Gastroesophageal sphincter (tissue), 4 donors: ENCODE measurements at regions not wholly inside any gene's neighbourhood (a gene's known extent, or its start where the extent isn't known, plus 50 kb on each side); places are given as distances from the start of the nearest gene placed in this dataset.

Experiments
- ATAC-seq: fragments of 150-250 bp; one replicate; pipeline ENCODE4 v1.9.1; 2016; ENCODE audit warnings: mild to moderate bottlenecking, moderate library complexity
- H3K27ac ChIP-seq, 4 donors: fragments of 200-600 bp; sonication (generic) in 3 of 4; 1 replicate in 3 of 4; 2 replicates in 1 of 4; pipeline ENCODE4 v1.5.1; 2016 to 2019
- H3K27me3 ChIP-seq: fragments of 200-600 bp; sonication (generic); one replicate; pipeline ENCODE4 v1.5.1; 2019
- H3K36me3 ChIP-seq, 2 donors: fragments of 200-600 bp; sonication (generic); one replicate each; pipeline ENCODE4 v1.5.1; 2019; ENCODE audit warnings: control low read depth in 1 of 2
- H3K4me1 ChIP-seq, 3 donors: fragments of 200-600 bp; sonication (generic); 1 replicate in 2 of 3; 2 replicates in 1 of 3; pipeline ENCODE4 v1.5.1; 2016 to 2019; ENCODE audit warnings: control low read depth in 2 of 3
- H3K4me3 ChIP-seq, 2 donors: fragments of 200-600 bp; sonication (generic); one replicate each; pipeline ENCODE4 v1.5.1; 2019; ENCODE audit warnings: mild to moderate bottlenecking in 1 of 2, moderate library complexity in 1 of 2
- H3K9me3 ChIP-seq, 3 donors: fragments of 200-600 bp; sonication (generic); one replicate each; pipeline ENCODE4 v1.5.1; 2017 to 2019; ENCODE audit warnings: control low read depth in 2 of 3
- EP300 ChIP-seq: sonication (generic); formaldehyde crosslinking; IDR thresholded peaks from one replicate; pipeline ENCODE4 v1.6.1; 2017; ENCODE audit warnings: antibody characterized with exemption, mild to moderate bottlenecking
- POLR2A ChIP-seq, 2 donors: fragments of 450-650 bp; IDR thresholded peaks; one replicate each; pipeline ENCODE4 v1.6.1; 2017; ENCODE audit warnings: antibody characterized with exemption in 2 of 2, mild to moderate bottlenecking in 2 of 2, moderate library complexity in 1 of 2
- POLR2AphosphoS5 ChIP-seq: sonication (generic); formaldehyde crosslinking; IDR thresholded peaks from one replicate; pipeline ENCODE4 v1.6.1; 2017; ENCODE audit warnings: antibody characterized with exemption
- WGBS, 2 donors: methylation state at CpG; one replicate each; pipeline ENCODE4 v1.1.5; 2018; ENCODE audit warnings: low coverage in 1 of 2; 5-methylcytosine and 5-hydroxymethylcytosine counted together
- TF ChIP-seq, protein P1 (sequence below), 4 experiments: fragments of 200-600 bp in 2 of 4; fragments of 450-650 bp in 2 of 4; sonication (generic) in 1 of 4; IDR thresholded peaks; one replicate each; pipeline ENCODE4 v1.5.1; 2017 to 2019; ENCODE audit warnings: antibody characterized with exemption in 4 of 4, mild to moderate bottlenecking in 2 of 4, moderate library complexity in 2 of 4

DNA sequence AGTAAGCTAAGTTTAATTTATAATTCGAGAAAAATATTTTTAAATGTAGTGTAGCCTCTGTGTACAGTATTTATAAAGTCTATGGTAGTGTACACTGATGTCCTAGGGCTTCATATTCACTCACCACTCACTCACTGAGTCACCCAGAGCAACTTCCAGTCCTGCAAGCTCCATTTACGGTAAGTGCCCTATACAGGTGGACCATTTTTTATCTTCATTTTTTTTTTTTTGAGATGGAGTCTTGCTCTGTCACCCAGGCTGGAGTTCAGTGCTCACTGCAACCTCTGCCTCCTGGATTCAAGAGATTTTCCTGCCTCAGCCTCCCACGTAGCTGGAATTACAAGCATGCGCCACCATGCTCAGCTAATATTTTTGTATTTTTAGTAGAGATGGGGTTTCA, 104.2 kb downstream of the PDCL3 start:
- 42 to 59% methylated on average over 2 to 4 of the region's 4 CpGs for WGBS, 2 donors
- no peak overlapping the region for H3K27ac ChIP-seq
- no peak for ATAC-seq
- no peaks in the 10 kb centered on the region for H3K9me3 ChIP-seq
- no peaks in the 10 kb centered on the region for H3K27me3 ChIP-seq
- H3K36me3 ChIP-seq = no peaks in the 10 kb centered on the region
- no peak overlapping the region for H3K4me3 ChIP-seq
- no peak for TF ChIP-seq POLR2A (IDR thresholded peaks at IDR 0.05)
- TF ChIP-seq EP300 = no peak
- no peaks in the 10 kb centered on the region for H3K4me1 ChIP-seq

DNA sequence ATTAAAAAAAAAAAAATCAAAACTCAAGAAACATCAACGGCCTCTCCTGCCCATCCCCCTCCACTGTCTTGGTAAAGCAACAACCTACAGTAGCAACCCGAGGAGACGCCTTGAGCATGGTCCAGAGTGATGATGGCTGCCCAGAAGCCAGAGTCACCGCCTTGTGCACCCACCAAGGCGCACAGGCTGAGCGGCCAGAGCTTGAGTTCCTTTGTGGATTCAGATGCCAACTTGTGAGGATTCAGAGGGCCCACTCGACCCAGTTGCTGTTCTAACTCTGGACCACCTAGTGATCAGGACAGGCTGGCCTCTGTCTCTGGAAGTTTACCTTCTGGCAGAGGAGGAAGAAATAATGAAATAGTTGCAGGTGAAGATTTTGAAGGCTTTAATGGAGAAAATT, 105.0 kb downstream of the PDCL3 start:
- H3K27ac ChIP-seq = no peak overlapping the region
- H3K4me3 ChIP-seq = no peak overlapping the region
- H3K36me3 ChIP-seq = no peaks in the 10 kb centered on the region
- H3K4me1 ChIP-seq = no peaks in the 10 kb centered on the region
- no peak for ATAC-seq
- no peaks in the 10 kb centered on the region for H3K9me3 ChIP-seq
- H3K27me3 ChIP-seq = no peaks in the 10 kb centered on the region
- no peak for TF ChIP-seq POLR2A (IDR thresholded peaks at IDR 0.05)
- 82 to 89% methylated on average over 3 to 6 of the region's 7 CpGs for WGBS, 2 donors

DNA sequence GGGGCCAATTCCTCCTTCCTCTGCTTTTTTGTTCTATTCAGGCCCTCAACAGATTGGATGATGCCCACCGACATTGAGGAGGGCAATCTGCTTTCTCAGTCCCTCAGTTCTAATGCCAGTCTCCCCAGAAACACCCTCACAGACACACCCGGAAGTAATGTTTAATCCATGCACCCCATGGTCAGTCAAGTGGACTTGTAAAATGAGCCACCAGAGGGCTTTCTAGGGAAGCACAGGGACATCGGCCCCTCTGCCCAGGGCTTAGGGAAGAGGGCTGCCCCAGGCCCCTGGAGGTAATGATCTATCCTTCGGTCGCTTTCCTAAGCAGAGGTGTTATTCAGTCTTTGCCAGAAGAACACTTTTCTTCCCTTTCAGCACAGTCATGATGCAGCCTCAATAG, 107.4 kb downstream of the PDCL3 start:
- Histone ChIP-seq H3K9me3 (no peaks in the 10 kb centered on the region), H3K27me3 (no peaks in the 10 kb centered on the region)
- WGBS, 2 donors = 80 to 100% methylated on average over 2 of the region's 5 CpGs

DNA sequence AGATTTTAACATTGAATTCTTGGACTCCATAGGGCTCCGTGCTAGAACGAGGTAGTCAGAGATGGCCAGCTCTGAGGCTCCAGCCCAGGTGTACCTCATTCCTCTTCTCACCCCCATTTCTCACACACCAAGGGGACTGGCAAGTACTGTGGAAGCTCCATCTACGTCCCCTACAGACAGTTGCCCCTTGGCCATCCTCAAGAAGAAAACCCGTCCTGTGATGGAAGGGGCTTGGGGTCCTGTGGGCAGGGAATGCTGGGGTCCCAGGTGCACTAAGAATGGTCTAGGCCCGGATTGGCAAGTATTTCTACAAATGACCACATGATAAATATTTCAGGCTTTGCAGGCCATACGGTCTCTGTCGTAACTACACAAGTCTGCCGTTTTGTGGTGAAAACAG, 110.3 kb downstream of the PDCL3 start:
- TF ChIP-seq POLR2AphosphoS5 = no peak
- TF ChIP-seq POLR2A (IDR thresholded peaks at IDR 0.05) = no peak
- TF ChIP-seq, protein P1, sequence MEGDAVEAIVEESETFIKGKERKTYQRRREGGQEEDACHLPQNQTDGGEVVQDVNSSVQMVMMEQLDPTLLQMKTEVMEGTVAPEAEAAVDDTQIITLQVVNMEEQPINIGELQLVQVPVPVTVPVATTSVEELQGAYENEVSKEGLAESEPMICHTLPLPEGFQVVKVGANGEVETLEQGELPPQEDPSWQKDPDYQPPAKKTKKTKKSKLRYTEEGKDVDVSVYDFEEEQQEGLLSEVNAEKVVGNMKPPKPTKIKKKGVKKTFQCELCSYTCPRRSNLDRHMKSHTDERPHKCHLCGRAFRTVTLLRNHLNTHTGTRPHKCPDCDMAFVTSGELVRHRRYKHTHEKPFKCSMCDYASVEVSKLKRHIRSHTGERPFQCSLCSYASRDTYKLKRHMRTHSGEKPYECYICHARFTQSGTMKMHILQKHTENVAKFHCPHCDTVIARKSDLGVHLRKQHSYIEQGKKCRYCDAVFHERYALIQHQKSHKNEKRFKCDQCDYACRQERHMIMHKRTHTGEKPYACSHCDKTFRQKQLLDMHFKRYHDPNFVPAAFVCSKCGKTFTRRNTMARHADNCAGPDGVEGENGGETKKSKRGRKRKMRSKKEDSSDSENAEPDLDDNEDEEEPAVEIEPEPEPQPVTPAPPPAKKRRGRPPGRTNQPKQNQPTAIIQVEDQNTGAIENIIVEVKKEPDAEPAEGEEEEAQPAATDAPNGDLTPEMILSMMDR (IDR thresholded peaks at IDR 0.05) = no peak
- WGBS, 2 donors = 92 to 93% methylated on average over 7 to 8 of the region's 8 CpGs

More for the DNA sequence above, 107.4 kb downstream of the PDCL3 start:
- no peak for ATAC-seq
- H3K4me1 ChIP-seq = no peaks in the 10 kb centered on the region
- H3K27ac ChIP-seq = no peak overlapping the region
- TF ChIP-seq EP300 (no peak), POLR2AphosphoS5 (no peak), POLR2A (IDR thresholded peaks at IDR 0.05) (no peak)
- TF ChIP-seq, protein P1 (IDR thresholded peaks at IDR 0.05) = no peak
- H3K4me3 ChIP-seq = no peak overlapping the region
- H3K36me3 ChIP-seq = no peaks in the 10 kb centered on the region

DNA sequence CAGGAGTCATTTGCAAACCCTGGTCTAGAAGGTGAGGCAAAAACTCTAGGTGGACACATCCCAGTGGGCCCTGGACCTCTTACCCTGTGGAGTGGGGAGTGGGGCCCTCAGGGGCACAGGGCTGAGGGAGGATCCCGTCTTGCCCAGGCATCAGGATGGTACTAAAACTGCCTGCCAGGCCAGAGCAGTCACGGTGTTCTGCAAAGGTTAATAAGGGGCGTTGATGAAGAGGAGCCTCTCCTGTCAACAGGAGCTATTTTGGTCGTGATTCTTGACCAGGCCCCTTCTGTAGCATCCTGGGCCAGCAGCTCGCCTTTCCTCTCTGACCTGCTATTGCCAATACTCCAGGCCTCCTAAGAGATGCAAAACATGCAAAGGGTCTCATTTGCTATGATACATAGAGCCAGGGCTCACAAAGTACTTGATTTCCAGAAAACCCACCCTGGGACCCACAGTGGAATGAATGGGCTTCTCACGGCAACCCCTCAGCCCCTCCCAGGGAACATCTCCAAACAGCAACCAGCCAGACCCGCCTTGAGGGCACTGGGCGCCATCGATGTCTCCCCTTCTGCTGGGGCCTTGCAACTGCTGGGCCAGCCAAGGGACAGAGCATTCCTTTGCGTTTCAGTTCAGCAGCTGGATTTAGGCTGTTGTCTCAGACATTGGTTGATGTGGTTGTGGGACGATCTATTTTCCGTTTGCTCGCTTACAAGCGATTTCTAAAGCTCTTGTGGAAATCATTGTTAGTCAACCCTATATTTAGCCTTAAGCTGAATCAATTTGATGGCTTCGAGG, 111.1 kb downstream of the PDCL3 start:
- H3K4me3 ChIP-seq = no peak overlapping the region
- H3K4me1 ChIP-seq = no peaks in the 10 kb centered on the region
- H3K27me3 ChIP-seq = no peaks in the 10 kb centered on the region
- WGBS, 2 donors = 87 to 89% methylated on average over 6 to 12 of the region's 15 CpGs
- ATAC-seq = no peak
- TF ChIP-seq POLR2AphosphoS5 (no peak), POLR2A (IDR thresholded peaks at IDR 0.05) (no peak), EP300 (no peak)
- TF ChIP-seq, protein P1 (IDR thresholded peaks at IDR 0.05) = no peak
- no peaks in the 10 kb centered on the region for H3K9me3 ChIP-seq
- H3K36me3 ChIP-seq = no peaks in the 10 kb centered on the region
- H3K27ac ChIP-seq = no peak overlapping the region

More for the DNA sequence above, 110.3 kb downstream of the PDCL3 start:
- ATAC-seq = no peak
- H3K4me3 ChIP-seq = no peak overlapping the region
- H3K27ac ChIP-seq = no peak overlapping the region
- no peaks in the 10 kb centered on the region for H3K36me3 ChIP-seq
- H3K27me3 ChIP-seq = no peaks in the 10 kb centered on the region
- no peaks in the 10 kb centered on the region for H3K4me1 ChIP-seq
- no peaks in the 10 kb centered on the region for H3K9me3 ChIP-seq

DNA sequence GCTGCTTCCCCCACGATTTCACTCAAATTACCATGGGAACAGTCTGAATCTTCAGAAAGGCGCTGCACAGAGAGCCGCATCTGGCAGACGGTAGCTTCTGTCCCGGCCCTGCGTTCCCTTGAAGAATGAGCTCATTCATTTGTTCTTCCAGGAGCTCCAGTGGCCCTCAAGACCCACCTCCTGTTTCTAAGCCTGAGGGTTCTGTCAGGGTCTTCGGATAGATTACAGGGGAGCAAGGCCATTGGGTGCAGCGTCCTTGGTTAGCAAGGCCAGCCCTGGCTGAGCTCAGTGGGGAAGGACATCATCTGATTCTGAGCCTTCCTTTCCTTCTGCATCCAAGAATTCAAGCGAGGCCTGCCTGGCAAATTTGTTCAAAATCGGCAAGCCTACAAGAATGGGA, 111.9 kb downstream of the PDCL3 start:
- ATAC-seq = no peak

More for the DNA sequence above, 111.9 kb downstream of the PDCL3 start:
- no peaks in the 10 kb centered on the region for H3K27me3 ChIP-seq
- TF ChIP-seq POLR2A (IDR thresholded peaks at IDR 0.05) = no peak
- TF ChIP-seq EP300 = no peak
- TF ChIP-seq, protein P1 (IDR thresholded peaks at IDR 0.05) = no peak
- TF ChIP-seq POLR2AphosphoS5 = no peak
- 74 to 84% methylated on average over 4 to 7 of the region's 10 CpGs for WGBS, 2 donors
- H3K36me3 ChIP-seq = no peaks in the 10 kb centered on the region
- H3K9me3 ChIP-seq = no peaks in the 10 kb centered on the region
- no peak overlapping the region for H3K27ac ChIP-seq
- H3K4me3 ChIP-seq = no peak overlapping the region
- H3K4me1 ChIP-seq = no peaks in the 10 kb centered on the region
